WTC11 (cell line): ENCODE measurements at regions not wholly inside any gene's neighbourhood (a gene's known extent, or its start where the extent isn't known, plus 50 kb on each side); places are given as distances from the start of the nearest gene placed in this dataset.

Experiments used
- ATAC-seq: fragments of 200-7000 bp; cut with Tn5 transposase; 2 replicates; pipeline ENCODE4 v1.10.0; 2021; ENCODE audit warnings: mild to moderate bottlenecking, moderate library complexity
- CTCF ChIA-PET: fragments of 300-600 bp; sonication (Branson Sonifier 250); formaldehyde crosslinking; loops from one replicate; lab custom pipeline; 2021; ENCODE audit warnings: antibody characterized with exemption; lab: Charles Lee
- POLR2A ChIA-PET: fragments of 350-600 bp; sonication (Branson Sonifier 250); formaldehyde crosslinking; loops from one replicate; lab custom pipeline; 2021; ENCODE audit warnings: antibody characterized with exemption; lab: Charles Lee
- DNase-seq: peaks from one replicate; pipeline ENCODE4 v3.0.0; 2021; ENCODE audit warnings: low spot score
- H3K27ac Mint-ChIP-seq: 2 replicates; pipeline ENCODE4 v1.8.0; 2021; ENCODE audit warnings: mixed read lengths
- H3K27me3 Mint-ChIP-seq: 2 replicates; pipeline ENCODE4 v1.8.0; 2021; ENCODE audit warnings: low read depth, mild to moderate bottlenecking, moderate library complexity, mixed read lengths
- H3K36me3 Mint-ChIP-seq: 2 replicates; pipeline ENCODE4 v1.8.0; 2021; ENCODE audit warnings: mixed read lengths
- H3K4me1 Mint-ChIP-seq: 2 replicates; pipeline ENCODE4 v1.8.0; 2022; ENCODE audit warnings: mixed read lengths
- H3K4me3 Mint-ChIP-seq: 2 replicates; pipeline ENCODE4 v1.8.0; 2021; ENCODE audit warnings: mild to moderate bottlenecking, moderate library complexity, mixed read lengths
- H3K9me3 Mint-ChIP-seq: 2 replicates; pipeline ENCODE4 v1.8.0; 2021; ENCODE audit warnings: mixed read lengths
- CREB1 ChIP-seq: sonication (generic); formaldehyde crosslinking; IDR thresholded peaks from 2 replicates; pipeline ENCODE4 v1.8.0; 2023; ENCODE audit warnings: mild to moderate bottlenecking, missing genetic modification reagents
- ESRRA ChIP-seq: sonication (generic); formaldehyde crosslinking; IDR thresholded peaks from 2 replicates; pipeline ENCODE4 v1.8.1; 2022; ENCODE audit warnings: mild to moderate bottlenecking, missing genetic modification reagents, borderline replicate concordance
- FOXP1 ChIP-seq: sonication (generic); formaldehyde crosslinking; IDR thresholded peaks from 2 replicates; pipeline ENCODE4 v1.8.0; 2022; ENCODE audit warnings: missing genetic modification reagents, mild to moderate bottlenecking, moderate library complexity, borderline replicate concordance
- JAZF1 ChIP-seq: fragments of 250-450 bp; sonication (Bioruptor Pico); IDR thresholded peaks from 2 replicates; pipeline ENCODE4 v1.9.0; 2021; ENCODE audit warnings: moderate library complexity, mild to moderate bottlenecking, inconsistent platforms
- NFE2L1 ChIP-seq: sonication (generic); formaldehyde crosslinking; IDR thresholded peaks from 2 replicates; pipeline ENCODE4 v1.8.1; 2023; ENCODE audit warnings: missing genetic modification reagents
- OVOL2 ChIP-seq: fragments of 250-450 bp; sonication (Bioruptor Pico); IDR thresholded peaks from 2 replicates; pipeline ENCODE4 v1.9.0; 2021; ENCODE audit warnings: mild to moderate bottlenecking, borderline replicate concordance
- PRRX2 ChIP-seq: fragments of 250-450 bp; sonication (Bioruptor Pico); IDR thresholded peaks from 2 replicates; pipeline ENCODE4 v1.8.0; 2021; ENCODE audit warnings: mild to moderate bottlenecking
- SMAD3 ChIP-seq: sonication (generic); formaldehyde crosslinking; IDR thresholded peaks from 2 replicates; pipeline ENCODE4 v1.8.0; 2022; ENCODE audit warnings: missing genetic modification reagents, mild to moderate bottlenecking, borderline replicate concordance
- TCF7 ChIP-seq: sonication (generic); formaldehyde crosslinking; IDR thresholded peaks from 2 replicates; pipeline ENCODE4 v1.8.0; 2022; ENCODE audit warnings: mild to moderate bottlenecking, low read depth, missing genetic modification reagents, moderate library complexity
- TF ChIP-seq, protein P1 (sequence below): fragments of 200-600 bp; IDR thresholded peaks from 2 replicates; pipeline ENCODE4 v1.8.0; 2022; ENCODE audit warnings: antibody characterized with exemption
- TF ChIP-seq, protein P2 (sequence below): sonication (generic); formaldehyde crosslinking; conservative IDR thresholded peaks from 2 replicates; pipeline ENCODE4 v1.8.1; 2023; ENCODE audit warnings: mild to moderate bottlenecking, low read depth, missing genetic modification reagents, moderate library complexity
- TF ChIP-seq, protein P3 (sequence below): sonication (generic); formaldehyde crosslinking; IDR thresholded peaks from 2 replicates; pipeline ENCODE4 v1.8.0; 2023; ENCODE audit warnings: mild to moderate bottlenecking, missing genetic modification reagents
- TF ChIP-seq, protein P4 (sequence below): sonication (generic); formaldehyde crosslinking; IDR thresholded peaks from 2 replicates; pipeline ENCODE4 v1.8.1; 2022; ENCODE audit warnings: mild to moderate bottlenecking, missing genetic modification reagents, moderate library complexity, borderline replicate concordance
- TF ChIP-seq, protein P5 (sequence below): sonication (generic); formaldehyde crosslinking; IDR thresholded peaks from 2 replicates; pipeline ENCODE4 v1.8.1; 2022; ENCODE audit warnings: low read depth, missing genetic modification reagents, borderline replicate concordance

DNA sequence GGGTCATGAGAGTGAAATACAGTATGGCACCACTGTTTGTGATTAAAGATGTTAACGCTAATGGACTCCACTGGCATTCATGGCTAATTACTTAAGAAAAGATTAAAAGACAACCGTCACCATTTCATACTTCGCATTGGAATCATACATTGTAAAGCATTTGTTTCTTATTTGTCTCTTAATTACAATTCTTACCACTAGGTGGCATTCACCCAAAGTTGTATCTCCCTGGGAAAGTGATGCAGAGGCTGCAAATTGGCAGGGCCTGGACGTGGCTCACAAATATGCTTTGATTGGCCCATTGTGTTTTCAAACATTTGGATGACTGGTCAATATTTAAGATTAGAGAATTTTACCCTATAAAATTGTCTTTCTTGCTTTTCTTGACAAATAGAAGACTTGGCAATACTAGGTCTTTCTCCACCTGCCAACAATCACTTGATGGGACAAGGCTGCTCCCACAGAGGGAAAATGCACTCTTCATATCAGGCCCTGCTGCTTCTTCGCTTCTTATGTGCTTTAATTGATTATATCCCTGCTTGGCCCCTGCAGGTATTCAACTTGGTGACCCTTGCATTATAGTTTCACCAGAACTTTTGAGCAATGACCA, 72.1 kb upstream of the STARD3NL start:
- TF ChIP-seq PRRX2 (CRISPR knock-in tag), result no peak
- TF ChIP-seq, protein P1, sequence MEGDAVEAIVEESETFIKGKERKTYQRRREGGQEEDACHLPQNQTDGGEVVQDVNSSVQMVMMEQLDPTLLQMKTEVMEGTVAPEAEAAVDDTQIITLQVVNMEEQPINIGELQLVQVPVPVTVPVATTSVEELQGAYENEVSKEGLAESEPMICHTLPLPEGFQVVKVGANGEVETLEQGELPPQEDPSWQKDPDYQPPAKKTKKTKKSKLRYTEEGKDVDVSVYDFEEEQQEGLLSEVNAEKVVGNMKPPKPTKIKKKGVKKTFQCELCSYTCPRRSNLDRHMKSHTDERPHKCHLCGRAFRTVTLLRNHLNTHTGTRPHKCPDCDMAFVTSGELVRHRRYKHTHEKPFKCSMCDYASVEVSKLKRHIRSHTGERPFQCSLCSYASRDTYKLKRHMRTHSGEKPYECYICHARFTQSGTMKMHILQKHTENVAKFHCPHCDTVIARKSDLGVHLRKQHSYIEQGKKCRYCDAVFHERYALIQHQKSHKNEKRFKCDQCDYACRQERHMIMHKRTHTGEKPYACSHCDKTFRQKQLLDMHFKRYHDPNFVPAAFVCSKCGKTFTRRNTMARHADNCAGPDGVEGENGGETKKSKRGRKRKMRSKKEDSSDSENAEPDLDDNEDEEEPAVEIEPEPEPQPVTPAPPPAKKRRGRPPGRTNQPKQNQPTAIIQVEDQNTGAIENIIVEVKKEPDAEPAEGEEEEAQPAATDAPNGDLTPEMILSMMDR, result peak; percentile 50; the same call in 1 of the 2 replicates
- no peak overlapping the region for H3K27ac Mint-ChIP-seq
- no peaks in the 10 kb centered on the region for H3K36me3 Mint-ChIP-seq
- no peak overlapping the region for H3K4me3 Mint-ChIP-seq
- H3K27me3 Mint-ChIP-seq, result no peaks in the 10 kb centered on the region
- 0 out of 2 replicates have a peak, but pooled peaks cover 5% of the 10 kb centered on the region for H3K4me1 Mint-ChIP-seq
- ATAC-seq (peak; percentile 71), DNase-seq (no peak)
- ChIA-PET CTCF (interaction anchor here (0.8 to 1.0 kb wide), 4 partner anchors 110 to 212 kb away, joined by 3 to 9 read pairs (median 4); partner anchors contain the start of gene SFRP4), POLR2A (no interaction called here)
- H3K9me3 Mint-ChIP-seq, result peaks cover 2% of the 10 kb centered on the region; the same call in 1 of the 2 replicates

DNA sequence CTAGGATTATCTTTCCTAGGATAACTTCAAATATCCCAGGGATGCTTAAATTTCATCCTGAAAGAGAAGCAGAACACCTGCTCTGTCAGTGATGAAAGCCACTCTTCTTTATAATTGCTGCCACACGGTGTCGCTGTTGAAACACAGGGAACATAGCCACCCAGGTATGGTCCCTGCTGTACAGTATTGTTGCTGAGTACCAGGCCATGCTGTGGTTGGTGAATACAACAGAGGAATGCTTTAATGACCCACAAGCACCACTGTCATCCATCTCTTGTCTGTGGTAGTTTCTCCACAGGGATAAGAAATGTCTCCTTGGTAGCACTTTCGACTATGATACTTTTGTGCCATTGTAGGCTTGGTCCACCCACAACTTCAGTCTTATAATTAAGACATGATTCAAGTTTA, 70.6 kb upstream of the STARD3NL start:
- Mint-ChIP-seq H3K27ac (no peak overlapping the region), H3K4me1 (0 out of 2 replicates have a peak, but pooled peaks cover 7% of the 10 kb centered on the region), H3K9me3 (no peaks in the 10 kb centered on the region), H3K27me3 (no peaks in the 10 kb centered on the region), H3K36me3 (no peaks in the 10 kb centered on the region), H3K4me3 (no peak overlapping the region)
- ChIA-PET POLR2A (no interaction called here), CTCF (interaction anchor here (0.7 to 3.6 kb wide), 6 partner anchors 108 to 267 kb away, joined by 4 to 23 read pairs (median 11); no protein-coding TSS in a partner anchor)
- ATAC-seq, result peak; percentile 94
- DNase-seq, result peak; percentile 81
- TF ChIP-seq, protein P2, sequence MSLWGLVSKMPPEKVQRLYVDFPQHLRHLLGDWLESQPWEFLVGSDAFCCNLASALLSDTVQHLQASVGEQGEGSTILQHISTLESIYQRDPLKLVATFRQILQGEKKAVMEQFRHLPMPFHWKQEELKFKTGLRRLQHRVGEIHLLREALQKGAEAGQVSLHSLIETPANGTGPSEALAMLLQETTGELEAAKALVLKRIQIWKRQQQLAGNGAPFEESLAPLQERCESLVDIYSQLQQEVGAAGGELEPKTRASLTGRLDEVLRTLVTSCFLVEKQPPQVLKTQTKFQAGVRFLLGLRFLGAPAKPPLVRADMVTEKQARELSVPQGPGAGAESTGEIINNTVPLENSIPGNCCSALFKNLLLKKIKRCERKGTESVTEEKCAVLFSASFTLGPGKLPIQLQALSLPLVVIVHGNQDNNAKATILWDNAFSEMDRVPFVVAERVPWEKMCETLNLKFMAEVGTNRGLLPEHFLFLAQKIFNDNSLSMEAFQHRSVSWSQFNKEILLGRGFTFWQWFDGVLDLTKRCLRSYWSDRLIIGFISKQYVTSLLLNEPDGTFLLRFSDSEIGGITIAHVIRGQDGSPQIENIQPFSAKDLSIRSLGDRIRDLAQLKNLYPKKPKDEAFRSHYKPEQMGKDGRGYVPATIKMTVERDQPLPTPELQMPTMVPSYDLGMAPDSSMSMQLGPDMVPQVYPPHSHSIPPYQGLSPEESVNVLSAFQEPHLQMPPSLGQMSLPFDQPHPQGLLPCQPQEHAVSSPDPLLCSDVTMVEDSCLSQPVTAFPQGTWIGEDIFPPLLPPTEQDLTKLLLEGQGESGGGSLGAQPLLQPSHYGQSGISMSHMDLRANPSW (CRISPR knock-in tag), result no peak
- TF ChIP-seq NFE2L1 (CRISPR knock-in tag) (no peak), JAZF1 (no peak), OVOL2 (CRISPR knock-in tag) (no peak), TCF7 (CRISPR knock-in tag) (no peak)
- TF ChIP-seq, protein P3, sequence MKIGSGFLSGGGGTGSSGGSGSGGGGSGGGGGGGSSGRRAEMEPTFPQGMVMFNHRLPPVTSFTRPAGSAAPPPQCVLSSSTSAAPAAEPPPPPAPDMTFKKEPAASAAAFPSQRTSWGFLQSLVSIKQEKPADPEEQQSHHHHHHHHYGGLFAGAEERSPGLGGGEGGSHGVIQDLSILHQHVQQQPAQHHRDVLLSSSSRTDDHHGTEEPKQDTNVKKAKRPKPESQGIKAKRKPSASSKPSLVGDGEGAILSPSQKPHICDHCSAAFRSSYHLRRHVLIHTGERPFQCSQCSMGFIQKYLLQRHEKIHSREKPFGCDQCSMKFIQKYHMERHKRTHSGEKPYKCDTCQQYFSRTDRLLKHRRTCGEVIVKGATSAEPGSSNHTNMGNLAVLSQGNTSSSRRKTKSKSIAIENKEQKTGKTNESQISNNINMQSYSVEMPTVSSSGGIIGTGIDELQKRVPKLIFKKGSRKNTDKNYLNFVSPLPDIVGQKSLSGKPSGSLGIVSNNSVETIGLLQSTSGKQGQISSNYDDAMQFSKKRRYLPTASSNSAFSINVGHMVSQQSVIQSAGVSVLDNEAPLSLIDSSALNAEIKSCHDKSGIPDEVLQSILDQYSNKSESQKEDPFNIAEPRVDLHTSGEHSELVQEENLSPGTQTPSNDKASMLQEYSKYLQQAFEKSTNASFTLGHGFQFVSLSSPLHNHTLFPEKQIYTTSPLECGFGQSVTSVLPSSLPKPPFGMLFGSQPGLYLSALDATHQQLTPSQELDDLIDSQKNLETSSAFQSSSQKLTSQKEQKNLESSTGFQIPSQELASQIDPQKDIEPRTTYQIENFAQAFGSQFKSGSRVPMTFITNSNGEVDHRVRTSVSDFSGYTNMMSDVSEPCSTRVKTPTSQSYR (CRISPR knock-in tag), result no peak
- TF ChIP-seq, protein P1, result peak; percentile 74

DNA sequence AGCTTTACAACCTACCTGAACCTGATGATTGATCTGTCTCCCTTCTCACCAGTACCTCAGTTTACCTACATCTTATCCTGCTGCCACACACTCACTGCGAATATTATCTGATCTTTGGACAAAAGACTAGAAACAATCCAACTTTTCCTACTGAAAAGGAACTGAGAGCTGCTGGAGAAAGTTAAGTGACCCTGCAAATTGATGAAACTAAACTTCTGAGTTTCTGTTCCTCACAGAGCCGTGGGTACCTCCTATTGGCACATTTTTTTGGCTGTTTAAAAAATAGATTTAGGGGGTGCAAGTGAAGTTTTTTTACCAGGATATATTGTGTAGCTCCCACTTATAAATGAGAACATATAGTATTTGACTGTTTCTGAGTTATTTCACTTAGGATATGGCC, 66.0 kb upstream of the STARD3NL start:
- H3K4me3 Mint-ChIP-seq, result no peak overlapping the region
- H3K27me3 Mint-ChIP-seq, result no peaks in the 10 kb centered on the region; the same call in 1 of the 2 replicates
- CTCF ChIA-PET, result no interaction called here
- ATAC-seq, result no peak
- no peaks in the 10 kb centered on the region for H3K9me3 Mint-ChIP-seq
- TF ChIP-seq, protein P2 (CRISPR knock-in tag), result no peak
- no peak for TF ChIP-seq FOXP1 (CRISPR knock-in tag)
- TF ChIP-seq CREB1 (CRISPR knock-in tag), result no peak
- no peak for TF ChIP-seq SMAD3 (CRISPR knock-in tag)
- TF ChIP-seq ESRRA (CRISPR knock-in tag), result no peak
- TF ChIP-seq, protein P4, sequence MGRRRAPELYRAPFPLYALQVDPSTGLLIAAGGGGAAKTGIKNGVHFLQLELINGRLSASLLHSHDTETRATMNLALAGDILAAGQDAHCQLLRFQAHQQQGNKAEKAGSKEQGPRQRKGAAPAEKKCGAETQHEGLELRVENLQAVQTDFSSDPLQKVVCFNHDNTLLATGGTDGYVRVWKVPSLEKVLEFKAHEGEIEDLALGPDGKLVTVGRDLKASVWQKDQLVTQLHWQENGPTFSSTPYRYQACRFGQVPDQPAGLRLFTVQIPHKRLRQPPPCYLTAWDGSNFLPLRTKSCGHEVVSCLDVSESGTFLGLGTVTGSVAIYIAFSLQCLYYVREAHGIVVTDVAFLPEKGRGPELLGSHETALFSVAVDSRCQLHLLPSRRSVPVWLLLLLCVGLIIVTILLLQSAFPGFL (CRISPR knock-in tag), result no peak
- TF ChIP-seq, protein P5, sequence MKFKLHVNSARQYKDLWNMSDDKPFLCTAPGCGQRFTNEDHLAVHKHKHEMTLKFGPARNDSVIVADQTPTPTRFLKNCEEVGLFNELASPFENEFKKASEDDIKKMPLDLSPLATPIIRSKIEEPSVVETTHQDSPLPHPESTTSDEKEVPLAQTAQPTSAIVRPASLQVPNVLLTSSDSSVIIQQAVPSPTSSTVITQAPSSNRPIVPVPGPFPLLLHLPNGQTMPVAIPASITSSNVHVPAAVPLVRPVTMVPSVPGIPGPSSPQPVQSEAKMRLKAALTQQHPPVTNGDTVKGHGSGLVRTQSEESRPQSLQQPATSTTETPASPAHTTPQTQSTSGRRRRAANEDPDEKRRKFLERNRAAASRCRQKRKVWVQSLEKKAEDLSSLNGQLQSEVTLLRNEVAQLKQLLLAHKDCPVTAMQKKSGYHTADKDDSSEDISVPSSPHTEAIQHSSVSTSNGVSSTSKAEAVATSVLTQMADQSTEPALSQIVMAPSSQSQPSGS (CRISPR knock-in tag), result no peak
- no peaks in the 10 kb centered on the region for H3K36me3 Mint-ChIP-seq
- H3K4me1 Mint-ChIP-seq, result 0 out of 2 replicates have a peak, but pooled peaks cover 7% of the 10 kb centered on the region
- POLR2A ChIA-PET, result no interaction called here
- no peak overlapping the region for H3K27ac Mint-ChIP-seq
- DNase-seq, result no peak
